Ishikawa (cell line): ENCODE measurements at regions not wholly inside any gene's neighbourhood (a gene's known extent, or its start where the extent isn't known, plus 50 kb on each side); places are given as distances from the start of the nearest gene placed in this dataset.

Experiments used
- CEBPB ChIP-seq: IDR thresholded peaks from 2 replicates; pipeline ENCODE4 v1.6.1; 2012
- CREB1 ChIP-seq: IDR thresholded peaks from 2 replicates; pipeline ENCODE4 v1.6.1; 2012; ENCODE audit warnings: low read depth
- EGR1 ChIP-seq: IDR thresholded peaks from 2 replicates; pipeline ENCODE4 v1.6.1; 2012
- EP300 ChIP-seq: IDR thresholded peaks from 2 replicates; pipeline ENCODE4 v1.6.1; 2012; ENCODE audit warnings: borderline replicate concordance
- FOXM1 ChIP-seq: IDR thresholded peaks from 2 replicates; pipeline ENCODE4 v1.6.1; 2012; ENCODE audit warnings: low read depth, borderline replicate concordance
- NFIC ChIP-seq: IDR thresholded peaks from 2 replicates; pipeline ENCODE4 v1.6.1; 2012
- RAD21 ChIP-seq: IDR thresholded peaks from 2 replicates; pipeline ENCODE4 v1.6.1; 2012; ENCODE audit warnings: low read depth
- TAF1 ChIP-seq: IDR thresholded peaks from 2 replicates; pipeline ENCODE4 v1.6.1; 2012; ENCODE audit warnings: low read depth, mild to moderate bottlenecking
- TCF12 ChIP-seq: IDR thresholded peaks from 2 replicates; pipeline ENCODE4 v1.6.1; 2012; ENCODE audit warnings: low read depth
- ZBTB7A ChIP-seq: IDR thresholded peaks from 2 replicates; pipeline ENCODE4 v1.6.1; 2012; ENCODE audit warnings: low read depth
- TF ChIP-seq, protein P1 (sequence below): IDR thresholded peaks from 2 replicates; pipeline ENCODE4 v1.6.1; 2012; ENCODE audit warnings: low read depth, mild to moderate bottlenecking

DNA sequence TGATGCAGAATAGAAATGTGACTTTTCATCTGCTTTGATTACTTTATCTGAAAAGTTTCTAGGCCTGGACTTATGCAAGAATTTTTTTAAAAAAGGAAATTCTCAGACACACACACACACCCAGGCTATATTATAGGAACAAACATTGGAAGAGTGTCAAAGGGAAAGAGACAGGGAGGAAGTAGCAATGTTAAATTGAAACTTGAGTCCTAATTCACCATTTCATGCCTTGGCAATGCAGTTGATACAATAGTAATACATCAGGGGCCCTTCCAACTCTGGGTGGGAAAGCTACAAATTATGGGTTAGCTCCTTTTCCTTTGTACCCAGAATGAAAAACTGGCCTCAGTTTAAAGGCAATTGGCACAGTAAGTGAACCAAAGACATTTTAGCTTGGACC is 258.0 kb upstream of the LYZL1 start:
- no peak for TF ChIP-seq TCF12
- no peak for TF ChIP-seq CEBPB
- no peak for TF ChIP-seq TAF1
- no peak for TF ChIP-seq CREB1
- TF ChIP-seq FOXM1 = no peak
- no peak for TF ChIP-seq EP300
- TF ChIP-seq ZBTB7A = no peak
- TF ChIP-seq, protein P1, sequence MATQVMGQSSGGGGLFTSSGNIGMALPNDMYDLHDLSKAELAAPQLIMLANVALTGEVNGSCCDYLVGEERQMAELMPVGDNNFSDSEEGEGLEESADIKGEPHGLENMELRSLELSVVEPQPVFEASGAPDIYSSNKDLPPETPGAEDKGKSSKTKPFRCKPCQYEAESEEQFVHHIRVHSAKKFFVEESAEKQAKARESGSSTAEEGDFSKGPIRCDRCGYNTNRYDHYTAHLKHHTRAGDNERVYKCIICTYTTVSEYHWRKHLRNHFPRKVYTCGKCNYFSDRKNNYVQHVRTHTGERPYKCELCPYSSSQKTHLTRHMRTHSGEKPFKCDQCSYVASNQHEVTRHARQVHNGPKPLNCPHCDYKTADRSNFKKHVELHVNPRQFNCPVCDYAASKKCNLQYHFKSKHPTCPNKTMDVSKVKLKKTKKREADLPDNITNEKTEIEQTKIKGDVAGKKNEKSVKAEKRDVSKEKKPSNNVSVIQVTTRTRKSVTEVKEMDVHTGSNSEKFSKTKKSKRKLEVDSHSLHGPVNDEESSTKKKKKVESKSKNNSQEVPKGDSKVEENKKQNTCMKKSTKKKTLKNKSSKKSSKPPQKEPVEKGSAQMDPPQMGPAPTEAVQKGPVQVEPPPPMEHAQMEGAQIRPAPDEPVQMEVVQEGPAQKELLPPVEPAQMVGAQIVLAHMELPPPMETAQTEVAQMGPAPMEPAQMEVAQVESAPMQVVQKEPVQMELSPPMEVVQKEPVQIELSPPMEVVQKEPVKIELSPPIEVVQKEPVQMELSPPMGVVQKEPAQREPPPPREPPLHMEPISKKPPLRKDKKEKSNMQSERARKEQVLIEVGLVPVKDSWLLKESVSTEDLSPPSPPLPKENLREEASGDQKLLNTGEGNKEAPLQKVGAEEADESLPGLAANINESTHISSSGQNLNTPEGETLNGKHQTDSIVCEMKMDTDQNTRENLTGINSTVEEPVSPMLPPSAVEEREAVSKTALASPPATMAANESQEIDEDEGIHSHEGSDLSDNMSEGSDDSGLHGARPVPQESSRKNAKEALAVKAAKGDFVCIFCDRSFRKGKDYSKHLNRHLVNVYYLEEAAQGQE = no peak
- no peak for TF ChIP-seq RAD21
- TF ChIP-seq EGR1 = no peak
- TF ChIP-seq NFIC = no peak
